Thymus (tissue), 11 donors: ENCODE measurements at regions not wholly inside any gene's neighbourhood (a gene's known extent, or its start where the extent isn't known, plus 50 kb on each side); places are given as distances from the start of the nearest gene placed in this dataset.

ENCODE experiments used
- DNase-seq, 9 donors: peaks; one replicate each; pipeline ENCODE4 v3.0.0-alpha.2; 2013; ENCODE audit warnings: low spot score in 9 of 9, low read depth in 6 of 9, missing footprints in 1 of 9
- H3K27ac ChIP-seq, 2 donors: one replicate each; pipeline ENCODE4 v1.5.1; 2013; ENCODE audit warnings: control low read depth in 1 of 2, low read depth in 1 of 2, low read length in 1 of 2, mild to moderate bottlenecking in 1 of 2, moderate library complexity in 1 of 2
- H3K27me3 ChIP-seq, 2 donors: one replicate each; pipeline ENCODE4 v1.5.1; 2013; ENCODE audit warnings: low read length in 1 of 2; ENCODE audit not compliant: control insufficient read depth in 2 of 2, insufficient read depth in 1 of 2
- H3K36me3 ChIP-seq, 2 donors: one replicate each; pipeline ENCODE4 v1.5.1; 2013; ENCODE audit warnings: low read length in 1 of 2, mild to moderate bottlenecking in 1 of 2, moderate library complexity in 1 of 2; ENCODE audit not compliant: control insufficient read depth in 2 of 2, insufficient read depth in 2 of 2
- H3K4me1 ChIP-seq, 2 donors: one replicate each; pipeline ENCODE4 v1.5.1; 2013; ENCODE audit warnings: low read length in 2 of 2; ENCODE audit not compliant: control insufficient read depth in 2 of 2, insufficient read depth in 2 of 2
- H3K4me3 ChIP-seq, 2 donors: one replicate each; pipeline ENCODE4 v1.5.1; 2013; ENCODE audit warnings: low read length in 2 of 2, control low read depth in 1 of 2, mild to moderate bottlenecking in 1 of 2
- H3K9me3 ChIP-seq, 2 donors: one replicate each; pipeline ENCODE4 v1.5.1; 2013; ENCODE audit warnings: low read length in 1 of 2, mild to moderate bottlenecking in 1 of 2; ENCODE audit not compliant: control insufficient read depth in 2 of 2, insufficient read depth in 1 of 2
- WGBS: extraction: QIAGEN DNeasy Blood & Tissue Kit; methylation state at CpG from one replicate; pipeline ENCODE4 v1.1.7; 2013; 5-methylcytosine and 5-hydroxymethylcytosine counted together
- donor health status: healthy.

DNA sequence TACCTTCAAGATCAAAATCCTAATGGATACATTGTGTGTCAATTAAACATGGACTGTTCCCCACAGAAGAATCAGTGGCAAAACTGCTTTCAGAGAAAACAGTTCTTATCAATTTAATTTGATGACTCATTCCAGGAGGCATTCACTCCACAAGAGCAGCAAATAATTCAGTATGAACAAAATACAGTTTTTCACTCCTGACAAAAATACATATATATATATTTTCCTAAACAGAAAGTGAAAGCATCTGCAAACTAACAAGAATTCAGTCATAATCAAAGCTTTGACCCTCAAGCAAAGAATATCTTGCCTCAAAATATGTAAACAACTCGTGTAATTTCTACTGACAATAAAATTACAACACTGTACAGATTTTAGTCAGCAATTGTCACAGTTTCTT lies 685.1 kb upstream of the SLC8A1 start:
- no peaks in the 10 kb centered on the region for H3K27me3 ChIP-seq
- H3K4me1 ChIP-seq = no peaks in the 10 kb centered on the region
- no peak overlapping the region for H3K4me3 ChIP-seq
- H3K27ac ChIP-seq = no peak overlapping the region
- WGBS = 52% methylated on average over 1 of the region's 1 CpG
- DNase-seq = no peak
- H3K36me3 ChIP-seq = no peaks in the 10 kb centered on the region
- H3K9me3 ChIP-seq = no peaks in the 10 kb centered on the region

- H3K27me3 ChIP-seq = no peaks in the 10 kb centered on the region
- WGBS = 97% methylated on average over 5 of the region's 5 CpGs
- H3K27ac ChIP-seq = no peak overlapping the region
- H3K9me3 ChIP-seq = no peaks in the 10 kb centered on the region
- H3K4me1 ChIP-seq = no peaks in the 10 kb centered on the region
- H3K36me3 ChIP-seq = no peaks in the 10 kb centered on the region
- no peak overlapping the region for H3K4me3 ChIP-seq
- DNase-seq = no peak
These were observed 689.4 kb upstream of the SLC8A1 start for GRCh38 chr2:41141146-41141791.

- no peaks in the 10 kb centered on the region for H3K9me3 ChIP-seq
- H3K36me3 ChIP-seq = no peaks in the 10 kb centered on the region
- 88% methylated on average over 1 of the region's 1 CpG for WGBS
- H3K27me3 ChIP-seq = no peaks in the 10 kb centered on the region
- no peak for DNase-seq
- no peaks in the 10 kb centered on the region for H3K4me1 ChIP-seq
- no peak overlapping the region for H3K4me3 ChIP-seq
- no peak overlapping the region for H3K27ac ChIP-seq
These were observed 690.6 kb upstream of the SLC8A1 start for GRCh38 chr2:41142478-41142877.

- H3K9me3 ChIP-seq = no peaks in the 10 kb centered on the region
- WGBS = 97% methylated on average over 1 of the region's 1 CpG
- no peak for DNase-seq
- no peaks in the 10 kb centered on the region for H3K36me3 ChIP-seq
- no peak overlapping the region for H3K27ac ChIP-seq
- no peak overlapping the region for H3K4me3 ChIP-seq
- no peaks in the 10 kb centered on the region for H3K4me1 ChIP-seq
- H3K27me3 ChIP-seq = no peaks in the 10 kb centered on the region
These were observed 693.2 kb upstream of the SLC8A1 start for GRCh38 chr2:41145066-41145465.

GRCh38 chr2:41149054-41149453 lies 697.2 kb upstream of the SLC8A1 start:
- Histone ChIP-seq H3K4me1 (no peaks in the 10 kb centered on the region), H3K4me3 (no peak overlapping the region), H3K27me3 (no peaks in the 10 kb centered on the region), H3K27ac (no peak overlapping the region), H3K36me3 (no peaks in the 10 kb centered on the region), H3K9me3 (no peaks in the 10 kb centered on the region)
- DNase-seq = no peak
- WGBS = 94% methylated on average over 1 of the region's 1 CpG

GRCh38 chr2:41151746-41152145 lies 699.9 kb upstream of the SLC8A1 start:
- Histone ChIP-seq H3K27me3 (no peaks in the 10 kb centered on the region), H3K9me3 (no peaks in the 10 kb centered on the region), H3K4me3 (no peak overlapping the region), H3K27ac (no peak overlapping the region), H3K4me1 (no peaks in the 10 kb centered on the region), H3K36me3 (no peaks in the 10 kb centered on the region)
- DNase-seq = no peak
- 96% methylated on average over 4 of the region's 4 CpGs for WGBS

DNA sequence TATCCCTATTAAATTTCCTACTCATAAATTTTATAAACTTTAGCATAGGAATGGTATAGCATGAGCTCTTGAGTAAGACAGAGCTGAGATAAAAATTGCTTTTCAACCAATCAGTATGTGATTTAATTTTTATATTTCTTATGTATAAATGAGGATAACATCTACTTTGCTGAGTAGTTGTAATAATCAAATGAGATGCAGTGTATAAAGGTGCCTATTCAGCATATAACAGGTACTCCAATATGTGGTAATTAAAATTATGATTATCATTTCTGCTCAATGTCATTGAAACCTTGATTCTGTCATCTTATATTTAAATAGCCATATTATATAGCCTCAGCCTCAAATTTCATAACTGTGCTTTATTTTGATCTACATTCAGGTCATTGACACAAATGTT lies 700.4 kb upstream of the SLC8A1 start:
- DNase-seq = no peak
- no peaks in the 10 kb centered on the region for H3K27me3 ChIP-seq
- H3K36me3 ChIP-seq = no peaks in the 10 kb centered on the region
- no peak overlapping the region for H3K27ac ChIP-seq
- H3K4me3 ChIP-seq = no peak overlapping the region
- no peaks in the 10 kb centered on the region for H3K9me3 ChIP-seq
- no peaks in the 10 kb centered on the region for H3K4me1 ChIP-seq

GRCh38 chr2:41160439-41160838 lies 708.5 kb upstream of the SLC8A1 start:
- Histone ChIP-seq H3K27ac (no peak overlapping the region), H3K4me3 (no peak overlapping the region), H3K4me1 (no peaks in the 10 kb centered on the region), H3K9me3 (no peaks in the 10 kb centered on the region), H3K36me3 (no peaks in the 10 kb centered on the region), H3K27me3 (no peaks in the 10 kb centered on the region)
- WGBS = 53% methylated on average over 1 of the region's 1 CpG
- DNase-seq = no peak

- Histone ChIP-seq H3K27ac (no peak overlapping the region), H3K36me3 (no peaks in the 10 kb centered on the region), H3K4me1 (no peaks in the 10 kb centered on the region), H3K4me3 (no peak overlapping the region), H3K27me3 (no peaks in the 10 kb centered on the region), H3K9me3 (no peaks in the 10 kb centered on the region)
- 98% methylated on average over 2 of the region's 2 CpGs for WGBS
- no peak for DNase-seq
These were observed 715.1 kb upstream of the SLC8A1 start for GRCh38 chr2:41167014-41167413.

DNA sequence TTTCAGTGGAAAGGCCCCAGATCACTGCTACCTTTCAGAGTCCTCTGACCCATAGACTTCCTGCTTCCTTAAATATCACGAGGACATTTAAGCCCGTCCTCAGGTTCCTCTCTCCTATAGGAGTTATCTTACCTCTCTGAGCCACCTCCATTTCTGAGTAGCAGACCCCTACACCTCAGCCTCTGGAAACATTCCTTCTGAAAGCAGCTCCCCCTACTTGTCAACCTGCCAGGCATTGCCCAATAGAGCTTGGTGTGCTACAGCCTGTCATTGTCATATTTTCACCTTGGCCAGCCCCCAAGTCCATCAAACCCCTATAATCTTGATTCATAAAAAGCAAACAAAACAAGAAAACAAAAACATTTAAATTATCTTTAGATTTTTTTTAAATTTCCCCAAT lies 717.9 kb upstream of the SLC8A1 start:
- H3K27ac ChIP-seq = no peak overlapping the region
- H3K27me3 ChIP-seq = no peaks in the 10 kb centered on the region
- H3K4me1 ChIP-seq = no peaks in the 10 kb centered on the region
- no peaks in the 10 kb centered on the region for H3K9me3 ChIP-seq
- 95% methylated on average over 2 of the region's 2 CpGs for WGBS
- DNase-seq = no peak
- no peak overlapping the region for H3K4me3 ChIP-seq
- H3K36me3 ChIP-seq = no peaks in the 10 kb centered on the region
